GM21515 (cell line): ENCODE measurements at regions not wholly inside any gene's neighbourhood (a gene's known extent, or its start where the extent isn't known, plus 50 kb on each side); places are given as distances from the start of the nearest gene placed in this dataset.
"Not testable (repeated sequence)": the region's sequence is repeated elsewhere in the genome, so short reads cannot be mapped to it uniquely, and the experiment has no call there.

Experiments used
- ATAC-seq: cut with Tn5 transposase; IDR thresholded peaks from one replicate; pipeline ENCODE4 v1.9.1; 2021; ENCODE audit not compliant: unreplicated experiment

GRCh38 chr12:97616946-97617345 lies 154.3 kb downstream of the RMST start:
- ATAC-seq: no peak

- no peak for ATAC-seq
Observed at GRCh38 chr12:97628962-97629361, 166.4 kb downstream of the RMST start.

- ATAC-seq: no peak
Observed at GRCh38 chr12:97629382-97629781, 166.8 kb downstream of the RMST start.

- no peak for ATAC-seq
Observed at GRCh38 chr12:97630356-97630755, 167.8 kb downstream of the RMST start.

- ATAC-seq: no peak
Observed at GRCh38 chr12:97630875-97631274, 168.3 kb downstream of the RMST start.

- no peak for ATAC-seq
Observed at GRCh38 chr12:97637770-97638169, 175.2 kb downstream of the RMST start.

GRCh38 chr12:97638739-97639138 lies 176.1 kb downstream of the RMST start:
- ATAC-seq: no peak

- no peak for ATAC-seq
Observed at GRCh38 chr12:97639702-97640101, 177.1 kb downstream of the RMST start.

- no peak for ATAC-seq
Observed at GRCh38 chr12:97640826-97641225, 178.2 kb downstream of the RMST start.

- no peak for ATAC-seq
Observed at GRCh38 chr12:97642911-97643310, 180.3 kb downstream of the RMST start.

- no peak for ATAC-seq
Observed at GRCh38 chr12:97643924-97644323, 181.3 kb downstream of the RMST start.

- ATAC-seq: no peak
Observed at GRCh38 chr12:97645726-97646125, 183.1 kb downstream of the RMST start.

GRCh38 chr12:97647142-97647541 lies 184.5 kb downstream of the RMST start:
- ATAC-seq: no peak

GRCh38 chr12:97650242-97650641 lies 187.6 kb downstream of the RMST start:
- no peak for ATAC-seq

GRCh38 chr12:97656548-97656947 lies 193.9 kb downstream of the RMST start:
- not testable (repeated sequence) for ATAC-seq

- ATAC-seq: no peak
Observed at GRCh38 chr12:97659117-97659880, 196.7 kb downstream of the RMST start.

- no peak for ATAC-seq
Observed at GRCh38 chr12:97666263-97666662, 203.7 kb downstream of the RMST start.

- no peak for ATAC-seq
Observed at GRCh38 chr12:97672870-97673269, 210.3 kb downstream of the RMST start.

- no peak for ATAC-seq
Observed at GRCh38 chr12:97680751-97681150, 218.1 kb downstream of the RMST start.

GRCh38 chr12:97681612-97682504 lies 219.3 kb downstream of the RMST start:
- ATAC-seq: peak; percentile 82

- no peak for ATAC-seq
Observed at GRCh38 chr12:97685360-97685759, 222.8 kb downstream of the RMST start.

GRCh38 chr12:97701901-97702300 lies 239.3 kb downstream of the RMST start:
- no peak for ATAC-seq
